ENCODE measurements at regions not wholly inside any gene's neighbourhood (a gene's known extent, or its start where the extent isn't known, plus 50 kb on each side); places are given as distances from the start of the nearest gene placed in this dataset.

DNA sequence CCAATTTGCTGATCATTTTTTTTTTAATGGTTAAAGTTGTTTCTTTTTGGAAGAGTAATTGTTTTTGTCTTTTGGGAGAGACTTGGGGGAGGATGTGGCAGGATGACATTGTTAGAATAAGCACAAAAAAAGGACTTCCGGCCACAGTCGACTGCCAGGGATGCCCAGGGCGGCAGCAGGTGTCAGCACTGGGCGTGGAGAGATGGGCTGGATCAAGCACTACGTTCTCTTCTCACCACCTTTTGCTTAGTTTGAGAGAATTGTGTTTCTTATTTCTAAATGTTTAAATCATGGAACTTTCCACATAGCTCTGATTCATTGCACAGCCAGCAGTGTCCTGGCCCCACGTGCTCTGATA, 104.6 kb upstream of the FRMD1 start:
- H3K9me3 ChIP-seq (ENCODE audit: control insufficient read depth, insufficient read depth, low read length), result peaks cover 2% of the 10 kb centered on the region
- H2AFZ ChIP-seq (replicated peaks; ENCODE audit: low read length, poor library complexity), result no peak overlapping the region
- H3K4ac ChIP-seq (ENCODE audit: low read depth, low read length), result no peak overlapping the region
- H3K4me3 ChIP-seq (ENCODE audit: insufficient read depth, low read depth, low read length), result no peak overlapping the region
- no peak overlapping the region for H3K9ac ChIP-seq (ENCODE audit: low read depth, low read length)
- no peaks in the 10 kb centered on the region for H3K27me3 ChIP-seq (ENCODE audit: control insufficient read depth, insufficient read depth, low read length)
- no peak overlapping the region for H2BK5ac ChIP-seq (ENCODE audit: low read depth, low read length, poor library complexity, severe bottlenecking)
- H3K36me3 ChIP-seq (ENCODE audit: control insufficient read depth, insufficient read depth, low read length), result no peaks in the 10 kb centered on the region
- no peak overlapping the region for H3K14ac ChIP-seq (replicated peaks; ENCODE audit: low read depth, low read length)
- DNase-seq, result no peak
- intact Hi-C loops (cut with micrococcal nuclease) (no loop called here), dilution Hi-C loops (cut with HindIII; ENCODE audit: low sequenced_read_pairs, unreplicated experiment) (no loop called here), in situ Hi-C loops (cut with MboI; ENCODE audit: low sequenced_read_pairs) (no loop called here)
- H4K91ac ChIP-seq (ENCODE audit: insufficient read depth, low read depth, low read length), result no peak overlapping the region
- no peak overlapping the region for H2AK5ac ChIP-seq (ENCODE audit: low read depth, low read length)
- no peaks in the 10 kb centered on the region for H4K20me1 ChIP-seq (ENCODE audit: insufficient read depth, low read length)
- H2BK20ac ChIP-seq (ENCODE audit: low read depth, low read length), result no peak overlapping the region
- TF ChIP-seq, protein P1, sequence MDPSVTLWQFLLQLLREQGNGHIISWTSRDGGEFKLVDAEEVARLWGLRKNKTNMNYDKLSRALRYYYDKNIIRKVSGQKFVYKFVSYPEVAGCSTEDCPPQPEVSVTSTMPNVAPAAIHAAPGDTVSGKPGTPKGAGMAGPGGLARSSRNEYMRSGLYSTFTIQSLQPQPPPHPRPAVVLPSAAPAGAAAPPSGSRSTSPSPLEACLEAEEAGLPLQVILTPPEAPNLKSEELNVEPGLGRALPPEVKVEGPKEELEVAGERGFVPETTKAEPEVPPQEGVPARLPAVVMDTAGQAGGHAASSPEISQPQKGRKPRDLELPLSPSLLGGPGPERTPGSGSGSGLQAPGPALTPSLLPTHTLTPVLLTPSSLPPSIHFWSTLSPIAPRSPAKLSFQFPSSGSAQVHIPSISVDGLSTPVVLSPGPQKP (IDR thresholded peaks at IDR 0.05; ENCODE audit: borderline replicate concordance, low read depth, low read length), result no peak
- TF ChIP-seq RAD21 (IDR thresholded peaks at IDR 0.05; ENCODE audit: low read length) (no peak), RFX5 (IDR thresholded peaks at IDR 0.05; ENCODE audit: low read depth, low read length) (no peak), MAZ (IDR thresholded peaks at IDR 0.05; ENCODE audit: borderline replicate concordance, low read depth, low read length) (no peak), POLR2A (IDR thresholded peaks at IDR 0.05; ENCODE audit: low read depth, low read length) (no peak), MAFK (IDR thresholded peaks at IDR 0.05; ENCODE audit: low read depth, low read length) (no peak), FOS (IDR thresholded peaks at IDR 0.05; ENCODE audit: low read depth, low read length) (no peak), CHD1 (IDR thresholded peaks at IDR 0.05; ENCODE audit: low read depth, low read length) (no peak), CEBPB (IDR thresholded peaks at IDR 0.05; ENCODE audit: low read depth, low read length) (no peak), SMC3 (IDR thresholded peaks at IDR 0.05; ENCODE audit: low read depth, low read length) (no peak), BHLHE40 (IDR thresholded peaks at IDR 0.05; ENCODE audit: low read depth, low read length) (no peak), RCOR1 (IDR thresholded peaks at IDR 0.05; ENCODE audit: insufficient replicate concordance, low read length) (no peak), NFE2L2 (IDR thresholded peaks at IDR 0.05; ENCODE audit: low read depth, low read length) (no peak), MXI1 (IDR thresholded peaks at IDR 0.05; ENCODE audit: borderline replicate concordance, low read depth, low read length) (no peak)
- TF ChIP-seq, protein P2, sequence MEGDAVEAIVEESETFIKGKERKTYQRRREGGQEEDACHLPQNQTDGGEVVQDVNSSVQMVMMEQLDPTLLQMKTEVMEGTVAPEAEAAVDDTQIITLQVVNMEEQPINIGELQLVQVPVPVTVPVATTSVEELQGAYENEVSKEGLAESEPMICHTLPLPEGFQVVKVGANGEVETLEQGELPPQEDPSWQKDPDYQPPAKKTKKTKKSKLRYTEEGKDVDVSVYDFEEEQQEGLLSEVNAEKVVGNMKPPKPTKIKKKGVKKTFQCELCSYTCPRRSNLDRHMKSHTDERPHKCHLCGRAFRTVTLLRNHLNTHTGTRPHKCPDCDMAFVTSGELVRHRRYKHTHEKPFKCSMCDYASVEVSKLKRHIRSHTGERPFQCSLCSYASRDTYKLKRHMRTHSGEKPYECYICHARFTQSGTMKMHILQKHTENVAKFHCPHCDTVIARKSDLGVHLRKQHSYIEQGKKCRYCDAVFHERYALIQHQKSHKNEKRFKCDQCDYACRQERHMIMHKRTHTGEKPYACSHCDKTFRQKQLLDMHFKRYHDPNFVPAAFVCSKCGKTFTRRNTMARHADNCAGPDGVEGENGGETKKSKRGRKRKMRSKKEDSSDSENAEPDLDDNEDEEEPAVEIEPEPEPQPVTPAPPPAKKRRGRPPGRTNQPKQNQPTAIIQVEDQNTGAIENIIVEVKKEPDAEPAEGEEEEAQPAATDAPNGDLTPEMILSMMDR (conservative IDR thresholded peaks at IDR 0.05; ENCODE audit: low read depth, low read length), result no peak
- TF ChIP-seq, protein P3, sequence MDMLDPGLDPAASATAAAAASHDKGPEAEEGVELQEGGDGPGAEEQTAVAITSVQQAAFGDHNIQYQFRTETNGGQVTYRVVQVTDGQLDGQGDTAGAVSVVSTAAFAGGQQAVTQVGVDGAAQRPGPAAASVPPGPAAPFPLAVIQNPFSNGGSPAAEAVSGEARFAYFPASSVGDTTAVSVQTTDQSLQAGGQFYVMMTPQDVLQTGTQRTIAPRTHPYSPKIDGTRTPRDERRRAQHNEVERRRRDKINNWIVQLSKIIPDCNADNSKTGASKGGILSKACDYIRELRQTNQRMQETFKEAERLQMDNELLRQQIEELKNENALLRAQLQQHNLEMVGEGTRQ (IDR thresholded peaks at IDR 0.05; ENCODE audit: low read depth, low read length), result no peak
- BruUV-seq (replicated peaks), result no TSS peak
- no peak overlapping the region for H3K27ac ChIP-seq (ENCODE audit: insufficient read depth, low read length)
- WGBS, 2 experiments (ENCODE audit: extremely low coverage in 2 of 2, insufficient read length in 1 of 2), result 60% methylated on average over 1 of the region's 6 CpGs; no CpG with 5 or more reads in 1 of the 2 experiments
- H3K4me1 ChIP-seq (ENCODE audit: control insufficient read depth, insufficient read depth, low read length), result no peaks in the 10 kb centered on the region
- H3K4me2 ChIP-seq (ENCODE audit: low read depth, low read length), result no peak overlapping the region
- no peak for ATAC-seq (ENCODE audit: low read depth)
- H2BK120ac ChIP-seq (ENCODE audit: low read depth, low read length), result no peak overlapping the region
- POLR2A ChIA-PET (ENCODE audit: unreplicated experiment), result no interaction called here
- no peaks in the 10 kb centered on the region for H3K9me1 ChIP-seq (ENCODE audit: insufficient read depth, low read length)
- no peak overlapping the region for H4K5ac ChIP-seq (ENCODE audit: low read depth, low read length)
- H3K23ac ChIP-seq (ENCODE audit: low read depth, low read length), result no peak overlapping the region
- no peak overlapping the region for H2BK15ac ChIP-seq (ENCODE audit: low read depth, low read length)
- H3K56ac ChIP-seq (ENCODE audit: extremely low read depth, insufficient read depth, low read length), result no peak overlapping the region
- no peak overlapping the region for H2AK9ac ChIP-seq (replicated peaks; ENCODE audit: low read depth, low read length, poor library complexity)
- no peaks in the 10 kb centered on the region for H3K79me1 ChIP-seq (ENCODE audit: low read depth in 1 of 2, low read length in 2 of 2)
- H4K8ac ChIP-seq (ENCODE audit: low read depth in 2 of 2, low read length in 2 of 2), result no peak overlapping the region
- no peak overlapping the region for H3K18ac ChIP-seq (ENCODE audit: low read depth, low read length)
- CTCF ChIA-PET, result no interaction called here

All from IMR-90 (cell line).